GM21447 (cell line): ENCODE measurements at regions not wholly inside any gene's neighbourhood (a gene's known extent, or its start where the extent isn't known, plus 50 kb on each side); places are given as distances from the start of the nearest gene placed in this dataset.

Experiments used
- ATAC-seq: cut with Tn5 transposase; IDR thresholded peaks from one replicate; pipeline ENCODE4 v1.9.1; 2021; ENCODE audit not compliant: unreplicated experiment

DNA sequence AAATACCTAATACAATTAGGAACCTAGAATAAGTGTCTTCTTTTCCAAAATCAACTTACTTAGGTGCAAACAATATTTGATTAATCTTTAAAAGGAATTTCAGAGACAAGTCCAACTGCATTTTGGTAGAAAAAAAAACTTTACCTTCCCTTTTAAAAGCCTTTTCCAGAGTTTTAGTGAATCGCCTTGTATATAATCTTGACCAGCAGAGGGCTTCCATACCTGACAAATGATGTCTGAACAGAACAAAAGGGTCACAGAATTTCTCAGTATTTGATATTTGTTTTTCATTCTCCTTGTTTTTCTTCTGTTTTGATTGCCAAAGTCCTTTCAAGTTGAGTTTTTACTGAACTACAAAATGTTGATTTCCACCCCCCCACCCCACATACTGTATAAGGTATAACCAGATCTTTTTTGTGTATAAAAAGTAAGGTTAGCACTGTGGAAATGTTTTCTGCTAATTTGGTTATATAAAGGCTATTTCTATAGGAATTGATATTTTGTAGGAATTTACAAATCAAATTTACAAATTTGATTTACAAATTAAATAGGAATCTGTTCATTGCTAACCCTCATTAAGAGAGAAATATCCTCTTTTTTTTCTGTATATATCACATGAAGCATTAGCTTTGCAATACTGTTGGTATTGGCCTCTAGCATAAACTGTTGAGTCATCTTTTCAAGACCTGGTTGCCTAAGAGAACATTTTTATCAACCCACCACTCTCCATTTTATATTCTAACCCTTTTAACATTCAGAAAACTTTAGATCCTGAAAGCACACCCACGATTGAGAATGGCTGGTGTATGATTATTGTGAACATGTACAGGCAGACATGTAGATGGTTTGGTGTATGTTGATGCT is 464.1 kb upstream of the RARB start:
- ATAC-seq = no peak

DNA sequence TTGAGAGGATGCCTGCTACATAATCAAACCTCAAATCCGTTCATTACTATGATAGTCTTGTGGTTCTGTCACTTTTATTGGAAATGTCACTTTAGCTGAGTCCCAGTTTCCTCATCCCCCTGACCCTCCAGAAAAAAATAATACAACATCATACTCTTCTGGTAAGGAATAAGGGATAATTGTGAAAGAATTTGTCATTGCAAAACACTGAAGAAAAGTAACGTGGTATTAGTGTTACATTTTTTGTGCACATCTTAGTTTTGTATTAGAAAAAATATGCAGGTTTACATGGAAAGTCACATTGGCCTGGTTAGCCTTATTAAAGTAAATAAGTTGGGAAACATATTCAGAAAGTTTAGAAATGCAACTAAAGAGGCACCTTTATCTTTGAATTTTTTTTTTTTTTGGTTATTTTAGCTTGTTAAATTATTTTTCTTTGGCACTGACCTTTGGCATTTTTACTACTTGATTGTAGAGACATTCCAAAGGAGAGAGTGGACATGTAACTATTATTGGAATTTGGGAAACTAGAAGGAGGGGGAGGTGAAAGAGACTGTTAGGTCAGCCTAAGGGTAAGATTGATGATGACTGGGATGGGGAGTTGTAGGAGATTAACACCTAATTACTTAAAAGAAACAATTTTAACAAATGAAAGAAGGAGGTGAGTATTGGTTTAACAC is 462.2 kb upstream of the RARB start:
- no peak for ATAC-seq

GRCh38 chr3:24968036-24968435 is 460.0 kb upstream of the RARB start:
- ATAC-seq = no peak

GRCh38 chr3:24972491-24972890 is 455.6 kb upstream of the RARB start:
- ATAC-seq = no peak

DNA sequence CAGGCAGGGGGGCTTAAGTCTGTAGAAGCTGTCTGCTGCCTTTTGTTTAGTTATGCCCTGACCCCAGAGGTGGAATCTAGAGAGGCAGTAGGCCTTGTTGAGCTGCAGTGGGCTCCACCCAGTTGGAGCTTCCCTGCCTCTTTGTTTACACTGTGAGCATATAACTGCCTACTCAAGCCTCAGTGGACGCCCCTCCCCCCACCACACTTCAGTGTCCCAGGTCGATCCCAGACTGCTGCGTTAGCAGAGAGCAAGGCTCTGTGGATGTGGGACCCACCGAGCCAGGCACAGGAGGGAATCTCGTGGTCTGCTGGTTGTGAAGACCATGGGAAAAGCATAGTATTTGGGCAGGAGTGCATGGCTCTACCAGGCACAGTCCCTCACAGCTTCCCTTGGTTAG is 446.8 kb upstream of the RARB start:
- ATAC-seq = no peak

- ATAC-seq = no peak
These were observed 446.1 kb upstream of the RARB start for GRCh38 chr3:24981924-24982323.

DNA sequence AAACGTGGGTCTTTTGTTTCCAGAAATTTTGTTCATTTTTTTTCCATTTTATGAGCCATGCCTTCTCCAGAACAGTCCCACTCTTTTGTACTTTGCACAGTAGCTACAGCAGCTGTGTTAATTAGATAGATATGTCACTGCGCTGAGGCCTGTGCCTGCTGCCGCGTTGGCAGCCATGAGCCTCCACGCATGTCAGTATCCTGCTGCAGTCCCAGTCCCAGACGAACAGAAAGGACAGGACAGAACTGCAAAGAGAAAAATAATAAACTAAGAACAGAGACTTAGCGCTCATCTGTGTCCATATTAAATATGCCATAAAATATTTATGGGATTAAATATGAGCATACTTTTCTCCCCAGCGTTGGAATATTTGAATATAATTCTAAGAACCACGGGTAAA is 442.4 kb upstream of the RARB start:
- no peak for ATAC-seq

DNA sequence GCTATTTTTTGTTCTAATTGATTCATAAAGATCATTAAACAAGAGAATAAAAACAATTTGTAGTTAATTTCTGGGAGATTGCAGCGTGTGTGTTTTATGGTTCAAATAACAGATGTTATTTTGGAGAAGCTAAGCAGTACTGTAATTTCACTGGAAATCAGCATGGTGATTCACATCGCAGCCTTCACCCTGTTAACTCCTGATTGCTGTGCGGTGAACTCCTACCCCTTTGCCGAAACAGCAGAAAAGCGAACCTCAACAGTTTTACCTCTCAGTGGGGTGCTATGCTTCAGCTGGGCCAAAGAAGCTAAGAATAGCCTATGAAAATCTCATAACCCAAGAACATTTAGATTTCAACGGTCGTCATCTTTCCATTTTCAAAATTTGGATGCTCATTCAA is 441.5 kb upstream of the RARB start:
- no peak for ATAC-seq

DNA sequence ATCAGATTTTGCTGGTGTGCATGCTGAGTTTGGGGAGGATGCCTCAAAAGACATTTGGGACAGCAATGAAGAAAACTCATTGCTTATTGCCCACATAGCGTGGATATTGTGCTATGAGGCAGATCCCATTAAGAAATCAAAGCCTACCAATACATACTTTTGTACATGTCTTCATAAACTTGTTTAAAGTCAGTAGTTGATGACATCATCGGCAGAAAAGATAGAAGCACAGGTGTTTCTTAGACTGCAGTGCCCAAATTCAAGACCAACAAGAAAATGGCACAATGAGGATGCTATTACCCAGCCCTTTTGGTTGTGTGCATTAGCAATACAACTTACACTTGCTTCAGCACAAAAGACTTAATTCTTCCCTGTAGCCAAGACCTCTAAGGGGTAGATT is 428.7 kb upstream of the RARB start:
- no peak for ATAC-seq

GRCh38 chr3:25000971-25001591 is 427.0 kb upstream of the RARB start:
- ATAC-seq = no peak

- no peak for ATAC-seq
These were observed 426.0 kb upstream of the RARB start for GRCh38 chr3:25002052-25002451.

- ATAC-seq = peak; percentile 98
These were observed 419.9 kb upstream of the RARB start for GRCh38 chr3:25007974-25008658.

- ATAC-seq = no peak
These were observed 418.4 kb upstream of the RARB start for GRCh38 chr3:25009665-25010064.

GRCh38 chr3:25015599-25015998 is 412.5 kb upstream of the RARB start:
- ATAC-seq = no peak

DNA sequence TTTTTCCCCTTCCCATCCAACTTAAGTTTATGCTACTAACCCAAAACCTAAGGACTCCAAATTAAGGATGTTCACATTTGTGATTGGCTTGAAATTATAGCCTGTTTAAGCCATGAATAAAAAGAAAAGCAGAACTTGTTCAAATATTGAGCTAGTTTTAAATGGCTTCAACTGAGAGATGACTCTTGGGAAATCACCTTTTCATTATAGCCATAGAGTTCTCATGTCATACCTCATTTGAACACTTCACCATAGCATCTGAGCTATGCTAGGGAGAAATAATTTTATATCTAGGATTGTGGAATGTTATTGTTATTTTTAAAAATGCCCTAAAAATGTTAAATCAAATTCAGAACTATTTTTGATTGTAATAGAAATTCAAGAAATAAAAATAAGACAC is 409.2 kb upstream of the RARB start:
- no peak for ATAC-seq

GRCh38 chr3:25019506-25019905 is 408.6 kb upstream of the RARB start:
- ATAC-seq = no peak

DNA sequence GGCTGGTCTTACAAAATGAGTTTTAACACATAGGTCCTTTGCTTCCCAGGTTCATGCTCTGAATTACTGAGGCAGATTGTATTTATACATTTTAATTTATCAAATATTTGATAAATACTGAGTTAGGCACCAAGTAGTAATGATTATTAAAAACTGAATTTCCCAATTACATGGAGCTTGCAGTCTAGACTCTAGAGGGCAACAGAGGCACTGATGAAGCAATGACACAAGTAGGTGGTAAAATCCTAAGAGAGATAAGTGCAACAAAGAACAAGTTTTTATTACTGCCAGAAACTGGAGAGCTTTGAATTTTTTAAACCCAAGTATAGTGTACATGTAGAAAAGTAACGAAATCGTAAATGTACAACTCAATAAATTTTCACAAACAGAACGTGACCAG is 406.2 kb upstream of the RARB start:
- no peak for ATAC-seq

GRCh38 chr3:25023876-25024275 is 404.2 kb upstream of the RARB start:
- ATAC-seq = no peak

DNA sequence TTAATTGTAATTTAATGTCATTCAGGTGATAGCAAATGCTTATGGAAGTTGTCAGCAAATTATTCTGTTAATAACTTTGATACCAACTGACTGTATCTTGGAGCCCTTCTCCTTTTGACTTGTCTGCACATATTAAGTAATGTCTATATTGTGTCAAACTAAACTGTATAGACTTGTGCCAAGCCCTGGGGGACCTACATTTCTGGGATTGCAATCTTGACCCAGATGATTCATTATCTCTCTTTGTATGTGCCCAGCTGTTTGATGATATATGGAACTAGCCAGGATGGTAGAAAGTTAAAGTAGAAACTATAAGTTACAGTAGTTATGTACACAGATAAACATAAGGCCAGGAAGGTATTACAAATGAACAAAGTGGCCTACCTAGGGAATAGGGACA is 402.8 kb upstream of the RARB start:
- no peak for ATAC-seq

- no peak for ATAC-seq
These were observed 400.4 kb upstream of the RARB start for GRCh38 chr3:25027650-25028049.

DNA sequence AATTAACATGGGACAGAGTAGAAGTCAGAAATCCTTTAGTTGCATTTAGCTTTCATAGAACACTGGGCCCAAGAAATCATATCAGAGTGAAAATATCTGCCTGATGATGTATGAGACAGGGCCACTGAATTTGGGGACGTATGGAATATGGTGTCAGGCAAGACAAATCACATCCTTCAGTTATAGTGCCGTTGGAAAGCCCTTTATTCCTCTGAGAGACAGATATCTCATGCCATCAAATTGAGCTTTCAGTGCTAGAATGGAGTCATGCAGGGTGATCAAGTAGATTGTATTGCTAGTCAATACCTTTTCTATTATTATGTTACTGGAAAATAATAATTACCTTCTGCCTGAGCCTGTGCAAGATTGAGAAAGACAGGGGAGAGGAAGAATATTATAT is 398.2 kb upstream of the RARB start:
- no peak for ATAC-seq

- ATAC-seq = no peak
These were observed 395.7 kb upstream of the RARB start for GRCh38 chr3:25032344-25032743.
